ENCODE measurements at regions not wholly inside any gene's neighbourhood (a gene's known extent, or its start where the extent isn't known, plus 50 kb on each side); places are given as distances from the start of the nearest gene placed in this dataset.

DNA sequence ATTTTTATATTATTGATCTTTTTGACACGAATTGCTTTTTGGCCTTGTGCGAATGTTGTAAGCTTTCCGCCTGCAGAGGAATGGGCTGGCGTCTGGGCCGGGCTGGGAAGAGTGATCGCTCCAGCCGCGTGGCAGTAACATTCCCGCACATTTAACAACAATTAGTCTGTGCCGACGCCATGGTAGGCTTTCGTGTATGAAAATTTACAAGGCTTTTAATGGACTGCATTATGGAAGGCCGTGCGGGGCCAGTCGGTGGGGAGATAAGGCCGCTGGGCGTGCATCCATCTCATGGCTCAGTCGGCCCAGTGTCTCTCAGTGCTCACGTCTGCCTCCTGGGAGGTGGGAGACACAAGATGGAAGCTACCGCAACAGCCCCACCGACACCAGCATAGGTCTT lies 142.2 kb downstream of the PHETA1 start:
- Mint-ChIP-seq H3K4me3 (no peak overlapping the region), H3K27me3 (ENCODE audit: low read depth) (peaks cover 8% of the 10 kb centered on the region), H3K4me1 (no peaks in the 10 kb centered on the region), H3K9me3 (no peaks in the 10 kb centered on the region), H3K27ac (no peak overlapping the region), H3K36me3 (ENCODE audit: low read depth) (no peaks in the 10 kb centered on the region)
- TF ChIP-seq, protein P1, sequence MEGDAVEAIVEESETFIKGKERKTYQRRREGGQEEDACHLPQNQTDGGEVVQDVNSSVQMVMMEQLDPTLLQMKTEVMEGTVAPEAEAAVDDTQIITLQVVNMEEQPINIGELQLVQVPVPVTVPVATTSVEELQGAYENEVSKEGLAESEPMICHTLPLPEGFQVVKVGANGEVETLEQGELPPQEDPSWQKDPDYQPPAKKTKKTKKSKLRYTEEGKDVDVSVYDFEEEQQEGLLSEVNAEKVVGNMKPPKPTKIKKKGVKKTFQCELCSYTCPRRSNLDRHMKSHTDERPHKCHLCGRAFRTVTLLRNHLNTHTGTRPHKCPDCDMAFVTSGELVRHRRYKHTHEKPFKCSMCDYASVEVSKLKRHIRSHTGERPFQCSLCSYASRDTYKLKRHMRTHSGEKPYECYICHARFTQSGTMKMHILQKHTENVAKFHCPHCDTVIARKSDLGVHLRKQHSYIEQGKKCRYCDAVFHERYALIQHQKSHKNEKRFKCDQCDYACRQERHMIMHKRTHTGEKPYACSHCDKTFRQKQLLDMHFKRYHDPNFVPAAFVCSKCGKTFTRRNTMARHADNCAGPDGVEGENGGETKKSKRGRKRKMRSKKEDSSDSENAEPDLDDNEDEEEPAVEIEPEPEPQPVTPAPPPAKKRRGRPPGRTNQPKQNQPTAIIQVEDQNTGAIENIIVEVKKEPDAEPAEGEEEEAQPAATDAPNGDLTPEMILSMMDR (IDR thresholded peaks at IDR 0.05; ENCODE audit: unreplicated experiment in 3 of 3), result no peak

DNA sequence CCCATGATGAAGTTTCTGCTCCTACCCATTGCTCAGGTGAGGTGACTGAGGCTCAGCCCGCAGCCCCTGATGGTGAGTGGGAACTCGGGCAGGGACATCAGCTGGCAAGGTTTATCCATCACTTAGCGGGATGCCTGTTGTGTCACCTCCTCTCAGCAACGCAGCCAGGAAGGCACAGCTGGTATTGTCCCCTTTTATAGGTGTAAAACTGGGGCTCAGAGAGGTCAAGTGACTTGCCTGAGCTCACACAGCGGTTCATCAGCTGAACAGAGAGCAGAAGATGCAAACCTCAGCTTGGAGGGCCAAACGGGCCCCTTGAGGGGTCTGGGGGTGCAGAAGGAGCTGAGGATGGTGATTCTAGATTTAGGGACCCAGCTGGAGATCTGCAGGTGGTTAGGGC lies 143.6 kb downstream of the PHETA1 start:
- no peaks in the 10 kb centered on the region for H3K4me1 Mint-ChIP-seq
- H3K27me3 Mint-ChIP-seq (ENCODE audit: low read depth), result peaks cover 8% of the 10 kb centered on the region

DNA sequence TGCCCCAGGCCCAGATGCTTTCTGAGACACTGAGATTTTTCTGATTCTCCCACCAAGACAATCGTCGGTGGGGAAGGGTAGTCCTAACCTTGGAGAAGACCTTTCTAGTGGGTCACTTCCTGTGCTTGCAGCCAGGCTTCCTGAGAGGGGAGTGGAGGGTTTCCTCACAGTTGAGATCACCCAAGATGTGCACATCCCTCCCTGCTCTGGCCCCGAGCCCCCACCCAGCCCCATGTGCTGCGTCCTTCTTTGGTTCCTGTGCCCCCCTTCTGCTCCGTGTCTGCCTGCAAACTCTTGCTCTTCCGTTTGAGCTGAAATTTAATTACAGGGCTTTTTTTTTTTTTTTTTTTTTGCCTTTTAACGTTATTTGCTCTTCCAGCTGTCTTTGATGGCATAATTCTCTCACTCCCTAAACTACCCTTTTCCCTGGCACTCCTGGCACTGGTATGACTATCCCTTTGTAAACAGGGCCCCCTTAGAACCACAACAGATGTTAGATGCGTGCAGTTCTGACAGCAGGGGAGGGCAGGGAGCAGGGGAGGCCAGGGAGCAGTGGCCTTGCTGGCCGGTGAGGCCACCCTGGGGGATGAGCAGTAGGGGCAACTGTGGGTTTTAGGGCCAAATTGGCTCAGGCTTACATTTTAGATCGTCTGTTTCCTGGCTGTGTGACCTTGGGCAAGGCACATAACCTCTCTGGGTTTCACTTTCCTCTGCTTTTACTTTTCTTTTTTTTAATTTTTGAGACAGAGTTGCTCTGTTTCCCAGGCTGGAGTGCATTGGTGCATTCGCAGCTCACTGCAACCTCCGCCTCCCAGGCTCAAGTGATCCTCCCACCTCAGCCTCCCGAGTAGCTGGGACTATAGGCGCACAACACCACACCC lies 144.5 kb downstream of the PHETA1 start:
- TF ChIP-seq, protein P1 (IDR thresholded peaks at IDR 0.05; ENCODE audit: unreplicated experiment in 3 of 3), result no peak
- Mint-ChIP-seq H3K4me3 (no peak overlapping the region), H3K9me3 (no peaks in the 10 kb centered on the region), H3K36me3 (ENCODE audit: low read depth) (no peaks in the 10 kb centered on the region), H3K4me1 (no peaks in the 10 kb centered on the region), H3K27me3 (ENCODE audit: low read depth) (peaks cover 8% of the 10 kb centered on the region), H3K27ac (no peak overlapping the region)

More for the DNA sequence above, 143.6 kb downstream of the PHETA1 start:
- TF ChIP-seq, protein P1 (IDR thresholded peaks at IDR 0.05; ENCODE audit: unreplicated experiment in 3 of 3), result no peak
- H3K27ac Mint-ChIP-seq, result no peak overlapping the region
- no peak overlapping the region for H3K4me3 Mint-ChIP-seq
- no peaks in the 10 kb centered on the region for H3K36me3 Mint-ChIP-seq (ENCODE audit: low read depth)
- no peaks in the 10 kb centered on the region for H3K9me3 Mint-ChIP-seq

DNA sequence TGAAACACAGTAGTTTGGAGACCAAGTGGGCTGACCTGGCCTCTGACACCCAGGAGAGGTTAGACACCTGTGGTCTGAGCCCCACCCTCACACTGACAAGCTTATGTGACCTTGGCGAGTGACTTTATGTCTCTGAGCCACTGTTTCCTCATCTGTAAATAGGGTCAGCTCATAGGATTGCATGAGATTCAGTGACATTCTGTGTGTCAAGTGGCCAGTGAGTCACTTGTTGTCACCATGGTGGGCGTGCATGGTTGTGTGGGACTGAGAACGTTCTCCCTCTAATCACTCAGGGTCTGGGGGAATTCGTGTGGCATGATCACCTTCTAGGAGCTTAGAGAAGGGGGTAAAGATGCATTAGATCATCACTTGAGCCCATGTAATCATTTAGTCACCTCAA lies 146.4 kb downstream of the PHETA1 start:
- Mint-ChIP-seq H3K36me3 (ENCODE audit: low read depth) (no peaks in the 10 kb centered on the region), H3K9me3 (no peaks in the 10 kb centered on the region), H3K4me3 (no peak overlapping the region), H3K4me1 (no peaks in the 10 kb centered on the region), H3K27me3 (ENCODE audit: low read depth) (peaks cover 21% of the 10 kb centered on the region), H3K27ac (no peak overlapping the region)
- TF ChIP-seq, protein P1 (IDR thresholded peaks at IDR 0.05; ENCODE audit: unreplicated experiment in 3 of 3), result no peak

DNA sequence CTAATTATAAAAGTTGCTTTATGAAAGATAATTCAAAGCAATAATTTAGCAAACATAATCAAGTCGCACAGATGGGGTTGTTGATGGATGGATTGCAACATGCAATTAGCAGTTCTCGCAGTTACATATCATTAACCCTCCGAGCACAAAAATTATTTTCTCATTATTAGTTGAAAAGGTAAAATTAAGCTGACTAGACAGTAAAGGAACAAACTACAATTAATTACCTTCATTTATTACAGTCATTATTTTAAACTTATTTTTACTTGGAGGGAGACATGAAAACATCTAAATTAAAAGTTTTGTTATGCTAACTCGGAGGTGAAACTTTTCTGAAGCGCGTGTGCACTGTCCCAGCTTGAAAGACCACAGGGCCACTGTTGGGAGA lies 146.9 kb downstream of the PHETA1 start:
- Mint-ChIP-seq H3K9me3 (no peaks in the 10 kb centered on the region), H3K27me3 (ENCODE audit: low read depth) (peaks cover 23% of the 10 kb centered on the region), H3K36me3 (ENCODE audit: low read depth) (no peaks in the 10 kb centered on the region), H3K27ac (no peak overlapping the region), H3K4me3 (no peak overlapping the region), H3K4me1 (no peaks in the 10 kb centered on the region)
- TF ChIP-seq, protein P1 (IDR thresholded peaks at IDR 0.05; ENCODE audit: unreplicated experiment in 3 of 3), result no peak

All from nephron (organoid).